MM.1S (cell line): ENCODE measurements at regions not wholly inside any gene's neighbourhood (a gene's known extent, or its start where the extent isn't known, plus 50 kb on each side); places are given as distances from the start of the nearest gene placed in this dataset.

Experiments
- EZH2 ChIP-seq: fragments of 300-600 bp; sonication (generic); optimal IDR thresholded peaks from 2 replicates; pipeline ENCODE3; 2017; ENCODE audit warnings: low read depth, mild to moderate bottlenecking, antibody characterized with exemption, low read length, mixed read lengths
- TF ChIP-seq, protein P1 (sequence below): fragments of 300-600 bp; sonication (generic); IDR thresholded peaks from 2 replicates; pipeline ENCODE4 v1.5.1; 2016; ENCODE audit warnings: antibody characterized with exemption, low read length, mixed read lengths

DNA sequence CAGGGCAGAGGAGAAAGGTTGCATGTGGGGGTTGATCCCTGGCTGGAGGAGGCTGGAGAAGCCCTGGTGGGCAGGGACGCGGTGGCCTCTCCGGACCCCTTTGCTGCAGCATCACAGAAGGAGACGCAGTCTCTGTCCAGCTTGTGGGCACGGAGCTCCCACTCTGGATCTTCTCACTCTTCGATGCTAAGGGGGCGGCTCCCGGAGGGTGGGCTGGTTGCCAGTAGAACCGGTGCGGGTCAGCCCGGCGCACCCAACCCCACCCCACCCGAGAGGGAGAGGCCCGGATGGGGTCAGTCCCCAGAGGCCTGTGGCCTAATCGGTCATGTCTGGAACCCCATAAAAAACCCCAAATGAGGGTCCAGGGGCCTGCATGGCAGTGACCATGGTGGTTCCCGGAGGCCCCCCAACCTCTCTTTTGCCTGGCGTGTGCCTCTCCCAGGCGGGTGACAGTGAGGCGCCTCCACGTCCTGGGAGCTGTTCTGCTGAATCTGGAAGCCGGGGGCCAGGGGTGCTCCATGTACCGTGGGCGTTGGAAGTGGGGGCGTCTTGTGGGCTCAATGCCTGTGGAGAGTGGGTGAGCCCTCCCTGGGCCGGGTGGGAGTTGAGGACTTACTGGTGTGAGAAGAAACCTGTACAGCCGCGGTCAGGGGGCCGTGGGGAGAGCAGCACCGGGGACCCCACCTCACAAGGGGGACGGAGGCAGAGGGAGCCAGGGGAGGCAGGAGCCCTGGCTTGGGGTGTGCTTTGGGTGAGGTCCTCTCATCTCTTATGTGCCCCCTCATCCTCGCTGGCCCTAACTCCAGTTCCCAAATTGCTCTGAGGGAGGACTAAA, 79.6 kb downstream of the RTP5 start:
- no peak for TF ChIP-seq EZH2
- TF ChIP-seq, protein P1, sequence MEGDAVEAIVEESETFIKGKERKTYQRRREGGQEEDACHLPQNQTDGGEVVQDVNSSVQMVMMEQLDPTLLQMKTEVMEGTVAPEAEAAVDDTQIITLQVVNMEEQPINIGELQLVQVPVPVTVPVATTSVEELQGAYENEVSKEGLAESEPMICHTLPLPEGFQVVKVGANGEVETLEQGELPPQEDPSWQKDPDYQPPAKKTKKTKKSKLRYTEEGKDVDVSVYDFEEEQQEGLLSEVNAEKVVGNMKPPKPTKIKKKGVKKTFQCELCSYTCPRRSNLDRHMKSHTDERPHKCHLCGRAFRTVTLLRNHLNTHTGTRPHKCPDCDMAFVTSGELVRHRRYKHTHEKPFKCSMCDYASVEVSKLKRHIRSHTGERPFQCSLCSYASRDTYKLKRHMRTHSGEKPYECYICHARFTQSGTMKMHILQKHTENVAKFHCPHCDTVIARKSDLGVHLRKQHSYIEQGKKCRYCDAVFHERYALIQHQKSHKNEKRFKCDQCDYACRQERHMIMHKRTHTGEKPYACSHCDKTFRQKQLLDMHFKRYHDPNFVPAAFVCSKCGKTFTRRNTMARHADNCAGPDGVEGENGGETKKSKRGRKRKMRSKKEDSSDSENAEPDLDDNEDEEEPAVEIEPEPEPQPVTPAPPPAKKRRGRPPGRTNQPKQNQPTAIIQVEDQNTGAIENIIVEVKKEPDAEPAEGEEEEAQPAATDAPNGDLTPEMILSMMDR: no peak
